ENCODE measurements at regions not wholly inside any gene's neighbourhood (a gene's known extent, or its start where the extent isn't known, plus 50 kb on each side); places are given as distances from the start of the nearest gene placed in this dataset.

DNA sequence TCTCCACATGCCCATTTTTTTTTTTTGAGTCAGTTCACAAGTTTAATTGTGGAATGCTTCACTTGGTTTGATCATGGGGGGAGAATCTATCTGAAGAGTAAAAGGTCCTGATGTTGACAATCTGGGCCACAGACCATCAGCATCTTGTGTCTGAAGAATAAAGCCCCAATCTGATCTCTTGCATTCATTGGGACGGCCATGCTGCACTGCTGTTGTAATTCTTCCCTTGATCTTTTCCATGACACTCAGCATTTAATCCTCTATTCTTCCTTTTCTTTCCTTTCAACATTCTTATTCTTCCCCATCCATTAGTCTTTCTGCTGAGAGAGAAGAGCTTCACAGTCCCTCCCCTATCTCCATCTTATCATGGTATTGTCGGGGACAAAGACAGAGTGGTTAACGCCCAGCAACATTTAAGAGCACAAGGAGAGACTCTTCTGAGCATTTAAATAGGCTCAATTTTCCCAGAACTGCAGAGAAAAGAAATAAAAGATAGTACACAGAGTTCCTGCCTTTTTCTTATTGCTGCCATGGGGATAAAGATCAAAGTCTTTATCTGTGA is 1157.3 kb downstream of the SORCS3 start:
- Histone ChIP-seq H3K9me1 (replicated peaks; ENCODE audit: control insufficient read depth, extremely low read depth, insufficient read depth, low read length) (no peaks in the 10 kb centered on the region), H3K9ac (replicated peaks; ENCODE audit: extremely low read depth, insufficient read depth, low read length) (no peak overlapping the region), H3K4me2 (ENCODE audit: insufficient read depth, low read length) (no peak overlapping the region), H3K36me3 (ENCODE audit: control insufficient read depth in 2 of 2, extremely low read depth in 1 of 2, insufficient read depth in 2 of 2, low read length in 2 of 2) (no peaks in the 10 kb centered on the region), H3K79me2 (ENCODE audit: control insufficient read depth, insufficient read depth, low read length) (no peaks in the 10 kb centered on the region), H3K27ac (ENCODE audit: insufficient read depth, low read depth, low read length) (no peak overlapping the region), H3K4me1 (ENCODE audit: control insufficient read depth, extremely low read depth, insufficient read depth, low read length) (no peaks in the 10 kb centered on the region), H3K27me3 (ENCODE audit: control insufficient read depth in 2 of 2, insufficient read depth in 2 of 2, low read length in 2 of 2) (no peaks in the 10 kb centered on the region), H2AFZ (ENCODE audit: low read depth, low read length) (no peak overlapping the region), H4K20me1 (replicated peaks; ENCODE audit: control insufficient read depth, extremely low read depth, insufficient read depth, low read length) (no peaks in the 10 kb centered on the region), H3K9me3 (replicated peaks; ENCODE audit: control insufficient read depth, insufficient read depth, low read length) (peaks cover 1% of the 10 kb centered on the region), H3K4me3 (replicated peaks in 1 of 3; ENCODE audit: insufficient read depth in 1 of 3, low read depth in 1 of 3, low read length in 3 of 3) (no peak overlapping the region)
- dilution Hi-C loops (cut with MboI; ENCODE audit: extremely low pct_ligation_motif_present, low sequenced_read_pairs) = no loop called here
- ChIA-PET CTCF (no interaction called here), POLR2A (no interaction called here)
- FAIRE-seq = no peak
- TF ChIP-seq, protein P1, sequence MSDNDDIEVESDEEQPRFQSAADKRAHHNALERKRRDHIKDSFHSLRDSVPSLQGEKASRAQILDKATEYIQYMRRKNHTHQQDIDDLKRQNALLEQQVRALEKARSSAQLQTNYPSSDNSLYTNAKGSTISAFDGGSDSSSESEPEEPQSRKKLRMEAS (IDR thresholded peaks at IDR 0.05; ENCODE audit: insufficient read depth, insufficient read length) = no peak
- no peak for TF ChIP-seq GATA2 (IDR thresholded peaks at IDR 0.05; ENCODE audit: insufficient read depth, insufficient read length, low read depth, low read length)
- no TSS peak for BruUV-seq (replicated peaks)
- intact Hi-C loops (cut with micrococcal nuclease) = no loop called here
- DNase-seq (ENCODE audit: low read depth, low spot score) = no peak

DNA sequence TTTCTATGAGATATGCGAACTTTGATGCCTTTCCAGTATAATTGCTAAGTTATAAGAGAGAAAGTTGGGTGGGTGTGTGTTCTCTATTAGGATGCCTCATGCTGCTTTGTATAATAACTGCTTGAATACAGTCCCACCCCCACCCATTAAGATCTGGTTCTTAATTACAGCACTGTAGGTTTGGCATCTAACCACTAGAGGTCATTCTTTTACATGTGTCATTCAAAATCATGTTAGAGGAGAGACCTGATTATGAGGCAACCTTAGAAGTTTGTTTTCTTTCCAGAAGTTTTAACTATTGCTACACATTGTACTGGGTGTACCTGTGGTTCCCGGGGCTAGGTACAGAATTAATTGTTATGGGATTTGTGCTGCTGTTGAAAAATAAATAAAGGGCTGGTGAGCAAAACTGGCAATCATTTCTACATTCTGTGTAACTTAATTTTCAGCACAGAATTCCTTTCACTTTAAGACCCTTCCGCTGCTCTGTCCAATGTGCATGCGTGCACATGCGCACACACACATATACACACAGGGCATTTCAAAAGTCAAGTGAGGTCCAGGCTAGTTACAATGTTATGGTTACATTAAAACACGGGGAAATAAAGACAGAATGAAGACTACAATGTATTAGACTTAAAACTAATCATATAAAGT is 1156.3 kb downstream of the SORCS3 start:
- no TSS peak for BruUV-seq (replicated peaks)
- CTCF ChIA-PET = no interaction called here
- POLR2A ChIA-PET = no interaction called here

More for the DNA sequence above, 1156.3 kb downstream of the SORCS3 start:
- dilution Hi-C loops (cut with MboI; ENCODE audit: extremely low pct_ligation_motif_present, low sequenced_read_pairs) (no loop called here), intact Hi-C loops (cut with micrococcal nuclease) (no loop called here)
- DNase-seq (ENCODE audit: low read depth, low spot score) (peak; percentile 1), FAIRE-seq (no peak)
- TF ChIP-seq MYC (IDR thresholded peaks at IDR 0.05; ENCODE audit: low read depth, low read length) = no peak
- no peak for TF ChIP-seq GATA2 (IDR thresholded peaks at IDR 0.05; ENCODE audit: insufficient read depth, insufficient read length, low read depth, low read length)
- no peaks in the 10 kb centered on the region for H3K4me1 ChIP-seq (ENCODE audit: control insufficient read depth, extremely low read depth, insufficient read depth, low read length)
- H3K27me3 ChIP-seq (ENCODE audit: control insufficient read depth in 2 of 2, insufficient read depth in 2 of 2, low read length in 2 of 2) = no peaks in the 10 kb centered on the region
- H4K20me1 ChIP-seq (replicated peaks; ENCODE audit: control insufficient read depth, extremely low read depth, insufficient read depth, low read length) = no peaks in the 10 kb centered on the region
- no peaks in the 10 kb centered on the region for H3K79me2 ChIP-seq (ENCODE audit: control insufficient read depth, insufficient read depth, low read length)
- H3K9me3 ChIP-seq (replicated peaks; ENCODE audit: control insufficient read depth, insufficient read depth, low read length) = peaks cover 1% of the 10 kb centered on the region
- H3K27ac ChIP-seq (ENCODE audit: insufficient read depth, low read depth, low read length) = no peak overlapping the region
- no peaks in the 10 kb centered on the region for H3K9me1 ChIP-seq (replicated peaks; ENCODE audit: control insufficient read depth, extremely low read depth, insufficient read depth, low read length)
- H3K4me2 ChIP-seq (ENCODE audit: insufficient read depth, low read length) = no peak overlapping the region
- no peaks in the 10 kb centered on the region for H3K36me3 ChIP-seq (ENCODE audit: control insufficient read depth in 2 of 2, extremely low read depth in 1 of 2, insufficient read depth in 2 of 2, low read length in 2 of 2)
- no peak overlapping the region for H2AFZ ChIP-seq (ENCODE audit: low read depth, low read length)
- H3K4me3 ChIP-seq (replicated peaks in 1 of 3; ENCODE audit: insufficient read depth in 1 of 3, low read depth in 1 of 3, low read length in 3 of 3) = no peak overlapping the region
- H3K9ac ChIP-seq (replicated peaks; ENCODE audit: extremely low read depth, insufficient read depth, low read length) = no peak overlapping the region

Data from endothelial cell of umbilical vein (primary cell).